NCI-H1092 (cell line): ENCODE measurements at regions not wholly inside any gene's neighbourhood (a gene's known extent, or its start where the extent isn't known, plus 50 kb on each side); places are given as distances from the start of the nearest gene placed in this dataset.
A peak's percentile ranks its signal among the peaks of the same experiment; 100 is the strongest.

Source experiments
- DNase-seq: peaks from one replicate; lab custom pipeline; 2025; lab: John Stamatoyannopoulos, UW

DNA sequence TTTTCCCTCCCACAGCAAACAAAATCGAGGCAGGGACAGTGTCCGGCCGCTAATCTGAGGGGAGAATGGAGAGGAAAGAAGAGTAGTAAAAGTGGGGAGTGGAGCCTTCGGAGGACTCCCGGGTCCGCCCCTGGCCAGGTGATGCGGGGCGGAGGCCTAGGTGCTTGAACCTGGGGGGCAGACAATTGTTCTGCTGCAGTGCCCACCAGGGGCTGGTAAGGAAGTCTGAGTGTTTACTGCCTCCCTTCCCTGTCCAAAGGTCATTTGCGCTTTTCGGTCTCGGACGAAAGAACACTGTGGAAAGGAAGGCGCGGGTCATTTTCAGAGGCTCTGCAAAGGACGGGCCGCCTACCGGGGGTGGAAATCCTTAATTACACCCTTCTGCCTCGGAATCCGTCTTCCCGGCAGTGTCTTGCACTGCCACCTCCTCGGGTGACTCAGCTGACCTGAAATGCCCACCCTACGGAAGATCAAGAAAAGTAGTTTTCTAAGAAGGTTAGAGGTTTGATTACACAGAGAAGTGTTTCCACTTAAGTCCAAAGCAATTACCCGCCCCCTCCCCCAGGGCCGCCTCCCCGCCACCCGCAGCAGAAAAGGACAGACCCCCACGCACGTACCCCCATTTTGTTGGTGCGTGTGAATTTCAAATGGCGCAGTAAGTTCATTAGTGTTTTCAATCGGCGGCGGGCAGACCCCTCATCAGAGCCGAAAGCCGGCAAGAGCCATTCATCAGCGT lies 99.9 kb upstream of the TENM3 start:
- DNase-seq: no peak

GRCh38 chr4:182143822-182144625 lies 99.2 kb upstream of the TENM3 start:
- peak; percentile 81 for DNase-seq

DNA sequence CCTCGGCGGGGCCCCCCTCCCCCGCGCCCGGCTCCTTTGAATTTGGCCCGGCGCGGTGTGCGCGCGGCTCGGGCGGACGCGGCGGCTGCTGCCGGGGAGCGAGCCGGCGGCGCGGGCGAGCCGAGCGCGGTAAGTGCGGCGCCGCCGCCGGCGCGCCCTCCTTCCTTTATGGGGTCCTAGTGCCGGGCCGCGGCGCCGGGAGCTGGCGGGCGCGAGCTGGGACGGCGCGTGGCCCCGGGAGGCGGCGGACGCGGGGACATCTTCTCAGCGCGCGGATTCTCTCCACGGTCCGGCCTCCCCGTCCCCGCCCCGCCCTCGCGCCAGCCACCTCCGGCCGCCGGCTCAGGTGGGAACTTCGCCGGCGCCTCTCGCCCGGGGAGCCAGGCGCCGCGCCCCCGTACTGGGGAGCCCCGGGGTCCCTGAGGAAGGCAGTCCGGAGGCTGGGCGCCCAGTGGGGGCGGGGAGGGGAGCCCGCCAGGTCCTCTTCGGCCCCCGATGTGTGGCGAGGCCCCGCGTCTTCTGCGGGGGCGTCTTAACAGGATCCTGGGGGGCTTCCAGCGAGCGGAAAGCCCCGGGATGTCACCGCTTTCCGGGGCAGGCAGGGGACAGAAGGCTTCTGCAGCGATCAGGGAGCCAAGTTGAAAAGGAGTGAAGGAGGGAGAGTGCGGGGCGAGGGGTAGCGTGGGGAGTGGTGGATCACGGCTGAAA lies 98.4 kb upstream of the TENM3 start:
- DNase-seq: no peak

GRCh38 chr4:182145334-182145905 lies 97.8 kb upstream of the TENM3 start:
- DNase-seq: no peak

- DNase-seq: no peak
Measured at GRCh38 chr4:182147391-182147790, 95.8 kb upstream of the TENM3 start.

DNA sequence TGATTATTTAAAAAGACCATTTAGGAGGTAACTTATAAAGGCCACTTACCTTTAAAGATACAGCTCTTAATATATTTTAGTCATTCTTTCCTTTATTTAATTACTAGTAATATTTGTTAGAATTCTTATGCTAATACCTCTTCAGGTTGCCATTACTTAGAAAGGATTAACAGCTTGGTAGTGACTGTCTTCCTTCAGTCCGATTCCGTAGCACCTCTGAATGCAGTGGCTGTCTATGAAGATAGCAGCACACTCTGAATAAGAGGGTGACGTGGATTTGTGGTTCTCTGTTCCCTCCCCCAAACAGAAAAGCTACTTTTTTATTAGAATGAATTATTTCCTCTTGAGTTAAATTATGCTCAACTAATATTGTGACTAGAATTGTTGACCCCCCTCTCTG lies 92.6 kb upstream of the TENM3 start:
- no peak for DNase-seq

- no peak for DNase-seq
Measured at GRCh38 chr4:182155806-182156205, 87.4 kb upstream of the TENM3 start.

- DNase-seq: no peak
Measured at GRCh38 chr4:182163180-182163579, 80.0 kb upstream of the TENM3 start.

DNA sequence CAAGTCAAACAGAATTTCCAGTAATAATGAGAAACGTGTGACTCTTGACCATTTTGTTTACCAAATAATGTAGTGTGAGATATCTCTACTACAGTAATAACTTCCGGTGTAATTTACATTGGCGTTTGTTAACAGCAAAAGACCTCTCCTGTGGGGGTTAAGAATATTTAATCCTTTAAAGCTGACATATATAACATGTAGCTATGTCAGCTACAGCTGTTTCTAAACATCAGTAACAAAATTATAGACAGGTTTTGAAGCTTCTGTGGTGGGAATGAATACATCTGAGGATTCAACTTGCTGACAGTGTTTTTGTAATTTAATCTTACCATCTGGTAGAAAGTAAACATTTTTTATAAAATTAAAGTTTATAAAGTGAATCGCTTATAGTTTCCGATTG lies 73.6 kb upstream of the TENM3 start:
- DNase-seq: no peak

DNA sequence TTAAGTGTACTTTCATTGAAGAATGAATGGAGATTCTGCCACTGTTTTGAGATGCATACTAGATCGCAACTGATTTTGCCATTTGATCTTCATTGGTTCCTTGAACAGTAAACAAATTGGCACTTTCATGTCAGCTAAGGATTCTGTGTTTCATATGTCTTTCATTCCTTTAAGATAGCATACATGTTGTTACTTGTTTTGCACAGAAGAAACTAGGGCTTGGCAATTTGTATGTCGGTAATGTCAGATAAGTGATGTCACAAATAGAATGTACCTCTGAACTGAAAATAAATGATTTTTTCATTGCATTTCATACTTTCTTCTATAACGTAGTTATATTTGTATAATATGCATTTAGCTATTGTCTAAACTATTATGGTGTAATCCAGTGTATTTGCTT lies 73.2 kb upstream of the TENM3 start:
- DNase-seq: no peak

GRCh38 chr4:182170417-182170935 lies 72.7 kb upstream of the TENM3 start:
- DNase-seq: no peak

DNA sequence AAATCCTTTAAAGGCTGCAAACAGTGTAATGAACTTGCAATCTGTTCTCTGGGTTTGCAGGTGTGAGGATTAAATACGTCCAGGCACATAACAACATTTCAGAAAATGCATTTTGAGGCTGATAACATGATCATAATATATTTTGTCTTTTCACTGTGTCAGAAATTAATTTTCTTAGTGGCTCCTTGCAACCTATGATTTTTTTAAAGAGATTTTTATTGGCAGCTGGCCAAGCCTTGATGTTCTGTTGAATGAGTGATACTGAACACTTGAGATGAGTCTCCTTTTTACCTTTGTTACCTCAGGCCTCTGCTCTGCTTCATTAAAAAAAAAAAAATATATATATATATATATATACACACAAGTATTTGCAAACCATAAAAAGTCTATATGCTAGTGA lies 68.2 kb upstream of the TENM3 start:
- peak; percentile 22 for DNase-seq

DNA sequence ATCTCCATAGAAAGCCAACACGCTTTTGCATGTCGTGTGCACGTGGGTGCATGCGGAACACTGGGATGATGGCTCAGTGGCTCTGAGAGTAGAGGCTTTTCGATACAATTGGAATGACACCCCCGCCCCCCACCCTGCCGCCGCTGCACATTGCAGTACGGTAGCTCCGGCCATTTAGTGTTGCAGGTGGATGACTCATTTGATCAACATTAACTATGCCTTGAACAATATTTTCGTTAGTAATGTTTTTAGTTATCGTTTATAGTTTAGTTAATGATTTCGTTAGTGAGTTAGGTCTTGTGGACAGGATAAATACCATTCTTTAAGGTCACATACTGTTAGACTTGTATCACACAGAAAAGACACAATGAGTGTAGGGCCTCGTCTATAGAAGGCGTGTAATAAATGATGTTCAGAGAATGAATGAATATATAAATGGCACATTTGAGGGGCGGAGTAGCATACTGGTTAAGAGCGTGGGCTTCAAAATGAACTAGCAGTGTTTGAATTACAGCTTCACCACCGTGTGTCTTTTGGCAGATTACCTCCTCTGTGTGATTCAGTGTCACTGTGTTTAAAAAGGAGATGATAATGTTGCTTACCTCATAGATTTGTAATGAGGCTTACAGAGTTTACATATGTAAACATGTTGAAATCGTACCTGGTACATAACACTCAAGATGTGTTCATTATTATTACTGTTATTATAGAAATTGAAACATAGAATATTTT lies 67.2 kb upstream of the TENM3 start:
- DNase-seq: no peak

GRCh38 chr4:182177166-182177565 lies 66.0 kb upstream of the TENM3 start:
- DNase-seq: no peak

DNA sequence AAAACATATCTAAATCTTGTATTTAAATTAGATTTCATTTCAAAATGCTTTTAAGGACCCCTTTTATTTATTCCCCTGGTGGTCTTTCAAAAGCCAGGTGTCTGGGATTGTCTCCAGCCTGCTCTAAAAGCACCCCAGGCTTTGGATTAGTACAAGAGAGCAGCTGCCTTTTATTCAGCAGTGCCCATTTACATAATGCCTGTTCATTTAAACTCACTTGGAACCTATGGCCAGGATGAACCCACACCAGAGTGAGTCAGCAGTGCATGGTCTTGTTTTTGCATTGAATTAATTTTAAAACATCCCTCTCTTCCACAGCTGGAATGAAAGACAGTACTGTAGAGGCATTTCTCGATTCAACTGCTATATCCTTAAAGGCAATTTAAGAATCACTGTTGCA lies 64.1 kb upstream of the TENM3 start:
- DNase-seq: peak; percentile 74

GRCh38 chr4:182179751-182180150 lies 63.5 kb upstream of the TENM3 start:
- no peak for DNase-seq

DNA sequence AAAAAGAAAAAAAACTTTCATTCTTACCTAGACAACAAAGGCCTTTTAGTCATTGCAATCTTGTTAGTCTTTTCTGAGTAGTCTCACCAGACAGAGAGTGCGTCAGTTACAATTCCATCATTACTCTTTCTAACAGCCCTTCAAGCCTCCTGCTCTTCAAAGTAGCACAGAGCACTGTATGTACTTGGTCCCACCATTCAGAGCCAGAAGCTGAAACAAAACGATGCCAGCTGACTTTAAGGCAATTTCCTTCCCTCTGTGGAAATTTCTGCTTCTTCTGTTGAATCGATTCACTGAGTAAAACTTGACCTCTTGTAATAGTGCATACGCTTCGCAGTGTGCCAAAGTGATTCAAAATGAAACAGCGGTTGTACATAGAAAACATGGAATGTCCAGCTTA lies 57.7 kb upstream of the TENM3 start:
- DNase-seq: no peak

DNA sequence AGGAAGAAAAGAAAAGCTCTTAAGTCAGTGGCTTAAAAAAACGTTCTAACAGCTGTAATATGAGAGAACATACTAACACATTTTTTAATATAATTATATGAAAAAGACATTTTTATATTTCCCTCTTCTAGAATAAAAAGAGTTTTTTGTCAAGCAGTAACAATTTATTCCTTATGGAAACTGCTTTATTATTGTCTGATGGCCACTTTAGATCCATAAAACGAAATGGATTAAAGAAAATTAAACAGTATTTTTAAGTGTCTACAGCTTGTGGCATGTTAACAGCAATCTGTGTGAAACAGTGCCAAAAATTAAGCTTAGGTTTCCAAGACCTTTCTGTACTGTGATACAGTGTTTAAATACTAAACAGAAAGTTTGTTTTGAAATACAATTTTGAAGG lies 55.5 kb upstream of the TENM3 start:
- DNase-seq: no peak

DNA sequence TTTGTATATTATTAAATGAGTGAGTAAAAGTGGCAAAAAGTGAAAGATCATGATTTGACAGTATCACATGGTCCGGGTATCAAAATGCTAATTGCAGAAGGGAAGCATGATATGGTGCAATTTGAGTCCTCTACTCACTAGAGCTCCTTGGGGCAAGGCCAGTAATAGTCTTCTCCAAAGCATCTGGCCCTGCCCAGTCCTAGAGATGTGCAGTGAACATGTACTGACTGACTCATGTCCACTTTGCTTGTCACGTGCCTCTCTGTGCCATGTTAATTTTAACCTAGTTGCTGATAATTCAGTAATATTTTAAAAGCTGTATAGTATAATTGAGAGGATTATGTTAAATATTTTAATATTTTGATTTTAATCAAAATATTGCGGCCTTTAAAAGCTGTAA lies 54.6 kb upstream of the TENM3 start:
- no peak for DNase-seq

DNA sequence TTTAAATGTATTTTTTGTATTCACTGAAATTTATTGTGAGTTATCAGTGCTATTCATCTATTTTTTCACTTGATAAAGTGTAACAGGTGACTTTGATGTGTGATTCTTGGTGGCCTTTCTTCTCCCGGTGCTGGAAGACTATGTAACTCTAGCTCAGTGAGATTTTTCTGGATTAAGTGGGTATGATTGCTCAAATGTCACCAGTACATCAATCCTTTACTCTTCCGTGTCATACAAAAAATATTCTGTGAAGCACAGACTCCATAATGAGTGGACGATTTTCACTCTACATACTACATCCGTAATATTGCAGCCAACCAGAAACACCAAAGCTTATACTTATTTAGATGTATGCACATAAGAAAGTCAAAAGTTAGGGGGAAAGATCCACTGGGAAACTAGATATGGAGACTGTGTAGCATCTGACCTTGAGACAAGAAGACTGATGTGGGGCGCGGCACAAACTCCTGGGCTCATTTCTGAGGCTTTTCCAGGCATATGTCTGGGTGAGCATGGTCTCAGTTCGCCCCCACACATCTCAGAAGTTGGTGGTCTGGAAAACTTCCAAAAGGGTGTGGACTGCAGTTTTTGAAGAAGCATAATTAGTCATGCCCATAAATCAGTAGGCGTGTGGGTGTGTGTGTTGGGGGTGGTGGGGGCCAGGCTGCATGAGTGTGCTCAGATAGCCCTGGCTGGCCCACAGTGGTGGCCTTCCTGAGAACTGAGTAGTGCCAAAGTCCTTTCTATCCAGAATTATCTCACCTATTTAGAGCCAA lies 53.9 kb upstream of the TENM3 start:
- no peak for DNase-seq

DNA sequence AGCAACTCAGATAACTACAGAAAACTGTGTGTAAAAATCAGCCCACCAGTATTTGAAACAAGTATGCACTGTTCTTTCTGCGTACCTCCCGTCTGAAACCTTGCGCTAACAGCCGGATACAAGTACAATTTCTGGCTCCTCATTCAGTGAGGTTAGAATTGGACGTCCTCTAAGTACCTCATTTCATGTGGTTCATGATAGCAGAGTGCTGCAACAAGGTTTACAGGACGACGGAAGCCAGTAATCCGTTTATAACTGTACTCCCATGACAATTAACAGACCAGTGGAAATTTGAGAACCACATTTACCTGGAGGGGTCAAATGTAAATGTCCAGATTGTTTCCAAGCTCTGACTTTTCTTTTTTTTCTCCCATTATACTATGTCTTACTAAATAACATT lies 52.9 kb upstream of the TENM3 start:
- no peak for DNase-seq
